Right lobe of liver (tissue), 4 donors: ENCODE measurements at regions not wholly inside any gene's neighbourhood (a gene's known extent, or its start where the extent isn't known, plus 50 kb on each side); places are given as distances from the start of the nearest gene placed in this dataset.

Experiments
- CTCF ChIP-seq, 4 donors: fragments of 200-600 bp in 3 of 4; fragments of 450-650 bp in 1 of 4; IDR thresholded peaks; one replicate each; pipeline versions ENCODE4 v1.5.1 to v1.8.0; 2016 to 2022; ENCODE audit warnings: antibody characterized with exemption in 4 of 4, mild to moderate bottlenecking in 2 of 4
- POLR2A ChIP-seq: fragments of 450-650 bp; IDR thresholded peaks from one replicate; pipeline ENCODE4 v1.6.1; 2017; ENCODE audit warnings: antibody characterized with exemption, mild to moderate bottlenecking
- donor health status: DM: no; HTN: no; CAD: no.
- donor health status: DM: no; HTN: no; CAD: no.
- donor health status: DM: no; HTN: yes; CAD: no.

- TF ChIP-seq POLR2A (no peak), CTCF (IDR thresholded peaks at IDR 0.05) (no peak)
These were observed 163.5 kb upstream of the EEA1 start for GRCh38 chr12:93092649-93092945.
